ENCODE measurements at regions not wholly inside any gene's neighbourhood (a gene's known extent, or its start where the extent isn't known, plus 50 kb on each side); places are given as distances from the start of the nearest gene placed in this dataset.

DNA sequence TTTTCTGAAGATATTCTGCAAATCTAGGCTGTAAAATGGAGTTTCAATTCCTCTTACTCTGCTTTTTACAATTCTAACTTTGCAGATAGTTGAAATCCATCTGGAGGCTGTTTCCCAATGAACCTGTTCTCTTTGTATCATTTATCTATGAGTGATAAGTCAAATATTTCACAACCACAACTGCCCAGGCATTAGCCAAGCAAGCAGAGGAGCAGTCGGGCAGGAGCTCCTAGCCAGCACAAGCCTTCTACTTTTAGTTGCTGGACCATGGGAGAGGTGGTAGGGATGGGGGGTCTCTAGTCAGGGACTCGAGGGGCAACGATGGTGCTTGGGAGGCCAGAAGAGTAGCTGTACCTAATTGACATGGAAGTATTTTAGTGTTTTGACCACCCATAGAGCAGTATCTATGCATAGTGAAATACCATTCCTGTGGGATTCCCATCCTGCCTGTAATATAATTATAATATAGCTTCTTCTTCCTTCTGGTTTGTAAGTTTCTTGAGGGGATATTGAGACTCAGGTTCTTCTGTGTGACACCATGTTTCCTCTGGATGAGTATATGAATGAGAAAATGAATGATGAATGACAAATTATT, 353.5 kb upstream of the IL12A start (continued):
- TF ChIP-seq, protein P1, sequence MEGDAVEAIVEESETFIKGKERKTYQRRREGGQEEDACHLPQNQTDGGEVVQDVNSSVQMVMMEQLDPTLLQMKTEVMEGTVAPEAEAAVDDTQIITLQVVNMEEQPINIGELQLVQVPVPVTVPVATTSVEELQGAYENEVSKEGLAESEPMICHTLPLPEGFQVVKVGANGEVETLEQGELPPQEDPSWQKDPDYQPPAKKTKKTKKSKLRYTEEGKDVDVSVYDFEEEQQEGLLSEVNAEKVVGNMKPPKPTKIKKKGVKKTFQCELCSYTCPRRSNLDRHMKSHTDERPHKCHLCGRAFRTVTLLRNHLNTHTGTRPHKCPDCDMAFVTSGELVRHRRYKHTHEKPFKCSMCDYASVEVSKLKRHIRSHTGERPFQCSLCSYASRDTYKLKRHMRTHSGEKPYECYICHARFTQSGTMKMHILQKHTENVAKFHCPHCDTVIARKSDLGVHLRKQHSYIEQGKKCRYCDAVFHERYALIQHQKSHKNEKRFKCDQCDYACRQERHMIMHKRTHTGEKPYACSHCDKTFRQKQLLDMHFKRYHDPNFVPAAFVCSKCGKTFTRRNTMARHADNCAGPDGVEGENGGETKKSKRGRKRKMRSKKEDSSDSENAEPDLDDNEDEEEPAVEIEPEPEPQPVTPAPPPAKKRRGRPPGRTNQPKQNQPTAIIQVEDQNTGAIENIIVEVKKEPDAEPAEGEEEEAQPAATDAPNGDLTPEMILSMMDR (conservative IDR thresholded peaks at IDR 0.05; ENCODE audit: low read depth in 2 of 2): no peak
- no peak for TF ChIP-seq ZNF331 (CRISPR knock-in tag; IDR thresholded peaks at IDR 0.05; ENCODE audit: low read depth)
- no peak for TF ChIP-seq JUNB (IDR thresholded peaks at IDR 0.05; ENCODE audit: unreplicated experiment)
- TF ChIP-seq EZH2phosphoT487 (IDR thresholded peaks at IDR 0.05; ENCODE audit: unreplicated experiment): no peak
- TF ChIP-seq CREB1 (CRISPR knock-in tag; IDR thresholded peaks at IDR 0.05; ENCODE audit: low read depth): no peak

- H3K4me1 ChIP-seq (ENCODE audit: insufficient read depth): peaks cover 21% of the 10 kb centered on the region
Observed at GRCh38 chr3:159637883-159638542, 350.6 kb upstream of the IL12A start.

More at GRCh38 chr3:159637883-159638542, 350.6 kb upstream of the IL12A start:
- peaks cover 4% of the 10 kb centered on the region for H3K27me3 Mint-ChIP-seq (ENCODE audit: insufficient read depth, low read depth, poor library complexity)
- H3K79me2 ChIP-seq (replicated peaks; ENCODE audit: insufficient read depth): no peaks in the 10 kb centered on the region
- H4K20me1 ChIP-seq (replicated peaks; ENCODE audit: insufficient read depth): no peaks in the 10 kb centered on the region
- no peak overlapping the region for H3K4me2 ChIP-seq
- no peak overlapping the region for H3K27ac Mint-ChIP-seq
- H3F3A ChIP-seq (replicated peaks; ENCODE audit: low read depth): no peaks in the 10 kb centered on the region
- no peak overlapping the region for H2AFZ ChIP-seq
- no peaks in the 10 kb centered on the region for H3K27me3 ChIP-seq (ENCODE audit: insufficient read depth)
- no peaks in the 10 kb centered on the region for H3K9me3 Mint-ChIP-seq
- H3K9me2 ChIP-seq (ENCODE audit: insufficient read depth): peaks cover 3% of the 10 kb centered on the region; the same call in 1 of the 2 replicates
- H3K27ac ChIP-seq (ENCODE audit: low read depth): no peak overlapping the region
- no peak for TF ChIP-seq JUNB (IDR thresholded peaks at IDR 0.05; ENCODE audit: unreplicated experiment)
- no peak for TF ChIP-seq CREB1 (CRISPR knock-in tag; IDR thresholded peaks at IDR 0.05; ENCODE audit: low read depth)
- no peak for TF ChIP-seq STAT1 (IDR thresholded peaks at IDR 0.05; ENCODE audit: unreplicated experiment)
- TF ChIP-seq, protein P2, sequence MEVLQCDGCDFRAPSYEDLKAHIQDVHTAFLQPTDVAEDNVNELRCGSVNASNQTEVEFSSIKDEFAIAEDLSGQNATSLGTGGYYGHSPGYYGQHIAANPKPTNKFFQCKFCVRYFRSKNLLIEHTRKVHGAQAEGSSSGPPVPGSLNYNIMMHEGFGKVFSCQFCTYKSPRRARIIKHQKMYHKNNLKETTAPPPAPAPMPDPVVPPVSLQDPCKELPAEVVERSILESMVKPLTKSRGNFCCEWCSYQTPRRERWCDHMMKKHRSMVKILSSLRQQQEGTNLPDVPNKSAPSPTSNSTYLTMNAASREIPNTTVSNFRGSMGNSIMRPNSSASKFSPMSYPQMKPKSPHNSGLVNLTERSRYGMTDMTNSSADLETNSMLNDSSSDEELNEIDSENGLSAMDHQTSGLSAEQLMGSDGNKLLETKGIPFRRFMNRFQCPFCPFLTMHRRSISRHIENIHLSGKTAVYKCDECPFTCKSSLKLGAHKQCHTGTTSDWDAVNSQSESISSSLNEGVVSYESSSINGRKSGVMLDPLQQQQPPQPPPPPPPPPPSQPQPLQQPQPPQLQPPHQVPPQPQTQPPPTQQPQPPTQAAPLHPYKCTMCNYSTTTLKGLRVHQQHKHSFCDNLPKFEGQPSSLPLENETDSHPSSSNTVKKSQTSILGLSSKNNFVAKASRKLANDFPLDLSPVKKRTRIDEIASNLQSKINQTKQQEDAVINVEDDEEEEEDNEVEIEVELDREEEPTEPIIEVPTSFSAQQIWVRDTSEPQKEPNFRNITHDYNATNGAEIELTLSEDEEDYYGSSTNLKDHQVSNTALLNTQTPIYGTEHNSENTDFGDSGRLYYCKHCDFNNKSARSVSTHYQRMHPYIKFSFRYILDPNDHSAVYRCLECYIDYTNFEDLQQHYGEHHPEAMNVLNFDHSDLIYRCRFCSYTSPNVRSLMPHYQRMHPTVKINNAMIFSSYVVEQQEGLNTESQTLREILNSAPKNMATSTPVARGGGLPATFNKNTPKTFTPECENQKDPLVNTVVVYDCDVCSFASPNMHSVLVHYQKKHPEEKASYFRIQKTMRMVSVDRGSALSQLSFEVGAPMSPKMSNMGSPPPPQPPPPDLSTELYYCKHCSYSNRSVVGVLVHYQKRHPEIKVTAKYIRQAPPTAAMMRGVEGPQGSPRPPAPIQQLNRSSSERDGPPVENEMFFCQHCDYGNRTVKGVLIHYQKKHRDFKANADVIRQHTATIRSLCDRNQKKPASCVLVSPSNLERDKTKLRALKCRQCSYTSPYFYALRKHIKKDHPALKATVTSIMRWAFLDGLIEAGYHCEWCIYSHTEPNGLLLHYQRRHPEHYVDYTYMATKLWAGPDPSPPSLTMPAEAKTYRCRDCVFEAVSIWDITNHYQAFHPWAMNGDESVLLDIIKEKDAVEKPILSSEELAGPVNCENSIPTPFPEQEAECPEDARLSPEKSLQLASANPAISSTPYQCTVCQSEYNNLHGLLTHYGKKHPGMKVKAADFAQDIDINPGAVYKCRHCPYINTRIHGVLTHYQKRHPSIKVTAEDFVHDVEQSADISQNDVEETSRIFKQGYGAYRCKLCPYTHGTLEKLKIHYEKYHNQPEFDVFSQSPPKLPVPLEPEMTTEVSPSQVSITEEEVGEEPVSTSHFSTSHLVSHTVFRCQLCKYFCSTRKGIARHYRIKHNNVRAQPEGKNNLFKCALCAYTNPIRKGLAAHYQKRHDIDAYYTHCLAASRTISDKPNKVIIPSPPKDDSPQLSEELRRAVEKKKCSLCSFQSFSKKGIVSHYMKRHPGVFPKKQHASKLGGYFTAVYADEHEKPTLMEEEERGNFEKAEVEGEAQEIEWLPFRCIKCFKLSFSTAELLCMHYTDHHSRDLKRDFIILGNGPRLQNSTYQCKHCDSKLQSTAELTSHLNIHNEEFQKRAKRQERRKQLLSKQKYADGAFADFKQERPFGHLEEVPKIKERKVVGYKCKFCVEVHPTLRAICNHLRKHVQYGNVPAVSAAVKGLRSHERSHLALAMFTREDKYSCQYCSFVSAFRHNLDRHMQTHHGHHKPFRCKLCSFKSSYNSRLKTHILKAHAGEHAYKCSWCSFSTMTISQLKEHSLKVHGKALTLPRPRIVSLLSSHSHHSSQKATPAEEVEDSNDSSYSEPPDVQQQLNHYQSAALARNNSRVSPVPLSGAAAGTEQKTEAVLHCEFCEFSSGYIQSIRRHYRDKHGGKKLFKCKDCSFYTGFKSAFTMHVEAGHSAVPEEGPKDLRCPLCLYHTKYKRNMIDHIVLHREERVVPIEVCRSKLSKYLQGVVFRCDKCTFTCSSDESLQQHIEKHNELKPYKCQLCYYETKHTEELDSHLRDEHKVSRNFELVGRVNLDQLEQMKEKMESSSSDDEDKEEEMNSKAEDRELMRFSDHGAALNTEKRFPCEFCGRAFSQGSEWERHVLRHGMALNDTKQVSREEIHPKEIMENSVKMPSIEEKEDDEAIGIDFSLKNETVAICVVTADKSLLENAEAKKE (CRISPR knock-in tag; IDR thresholded peaks at IDR 0.05): no peak
- no peak for TF ChIP-seq POLR2AphosphoS5 (IDR thresholded peaks at IDR 0.05; ENCODE audit: low read depth)
- H3K4me3 Mint-ChIP-seq: no peak overlapping the region
- no peak overlapping the region for H3K4me3 ChIP-seq
- H3K36me3 ChIP-seq (ENCODE audit: insufficient read depth): no peaks in the 10 kb centered on the region
- ATAC-seq (no peak), DNase-seq (ENCODE audit: low spot score) (no peak)
- H3K36me3 Mint-ChIP-seq (ENCODE audit: low read depth): no peaks in the 10 kb centered on the region
- H3K4me1 Mint-ChIP-seq: peaks cover 30% of the 10 kb centered on the region
